Activated gamma-delta T cell treated with anti-CD3 and anti-CD28 coated beads, Interleukin-2, amount 50 U/mL, for 16 hours (primary cell): ENCODE measurements at regions not wholly inside any gene's neighbourhood (a gene's known extent, or its start where the extent isn't known, plus 50 kb on each side); places are given as distances from the start of the nearest gene placed in this dataset.

Experiments used
- DNase-seq: peaks from one replicate; pipeline ENCODE4 v3.0.0-alpha.2; 2020; ENCODE audit warnings: low read depth

- DNase-seq: no peak
Measured at GRCh38 chr3:124444075-124444474, 286.2 kb upstream of the UMPS start.

- no peak for DNase-seq
Measured at GRCh38 chr3:124444896-124445295, 285.4 kb upstream of the UMPS start.

- no peak for DNase-seq
Measured at GRCh38 chr3:124447845-124448244, 282.4 kb upstream of the UMPS start.

GRCh38 chr3:124448954-124449353, 281.3 kb upstream of the UMPS start:
- DNase-seq: no peak

GRCh38 chr3:124450366-124450765, 279.9 kb upstream of the UMPS start:
- no peak for DNase-seq

- no peak for DNase-seq
Measured at GRCh38 chr3:124451630-124452317, 278.5 kb upstream of the UMPS start.

- DNase-seq: no peak
Measured at GRCh38 chr3:124453189-124453588, 277.1 kb upstream of the UMPS start.

- no peak for DNase-seq
Measured at GRCh38 chr3:124455891-124456290, 274.4 kb upstream of the UMPS start.

- no peak for DNase-seq
Measured at GRCh38 chr3:124456506-124456905, 273.7 kb upstream of the UMPS start.

- DNase-seq: no peak
Measured at GRCh38 chr3:124459678-124460077, 270.6 kb upstream of the UMPS start.

- no peak for DNase-seq
Measured at GRCh38 chr3:124461126-124461525, 269.1 kb upstream of the UMPS start.

GRCh38 chr3:124461838-124462632, 268.2 kb upstream of the UMPS start:
- no peak for DNase-seq

- no peak for DNase-seq
Measured at GRCh38 chr3:124463234-124463633, 267.0 kb upstream of the UMPS start.

- no peak for DNase-seq
Measured at GRCh38 chr3:124467980-124468902, 262.0 kb upstream of the UMPS start.

GRCh38 chr3:124469555-124469954, 260.7 kb upstream of the UMPS start:
- DNase-seq: no peak

- DNase-seq: no peak
Measured at GRCh38 chr3:124478830-124479229, 251.4 kb upstream of the UMPS start.

- DNase-seq: no peak
Measured at GRCh38 chr3:124483915-124484470, 246.3 kb upstream of the UMPS start.

- no peak for DNase-seq
Measured at GRCh38 chr3:124486324-124486723, 243.9 kb upstream of the UMPS start.

GRCh38 chr3:124489506-124489905, 240.7 kb upstream of the UMPS start:
- no peak for DNase-seq

- no peak for DNase-seq
Measured at GRCh38 chr3:124491098-124491497, 239.2 kb upstream of the UMPS start.

GRCh38 chr3:124491875-124492274, 238.4 kb upstream of the UMPS start:
- no peak for DNase-seq

GRCh38 chr3:124492824-124493223, 237.4 kb upstream of the UMPS start:
- no peak for DNase-seq
